22Rv1 (cell line): ENCODE measurements at regions not wholly inside any gene's neighbourhood (a gene's known extent, or its start where the extent isn't known, plus 50 kb on each side); places are given as distances from the start of the nearest gene placed in this dataset.

Experiments used
- H3K27ac ChIP-seq: fragments of 450-650 bp; 2 replicates; pipeline ENCODE4 v1.5.1; 2017
- ZFX ChIP-seq: fragments of 450-650 bp; IDR thresholded peaks from 2 replicates; pipeline ENCODE4 v1.6.1; 2017; ENCODE audit warnings: antibody characterized with exemption, borderline replicate concordance
- TF ChIP-seq, protein P1 (sequence below): fragments of 450-650 bp; IDR thresholded peaks from 2 replicates; pipeline ENCODE4 v1.5.1; 2017; ENCODE audit warnings: mild to moderate bottlenecking

DNA sequence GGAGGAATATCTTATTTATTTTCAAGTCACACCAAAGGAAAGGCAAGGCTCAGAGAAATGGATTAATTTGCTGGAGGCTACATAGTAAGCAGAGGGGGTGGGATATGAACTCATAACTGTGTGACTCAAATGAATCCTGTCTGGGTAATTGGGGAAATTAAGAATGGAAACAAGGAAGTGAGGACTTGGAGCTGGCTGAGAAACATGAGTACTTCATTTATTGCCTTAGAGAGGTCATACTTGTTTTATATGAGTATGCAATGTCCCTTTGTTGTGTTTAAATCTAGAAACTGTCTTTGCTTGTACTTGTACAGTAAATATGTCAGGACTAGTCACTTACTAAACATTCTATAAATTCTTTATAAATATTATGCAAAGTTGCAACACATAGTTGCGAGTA lies 2166.7 kb upstream of the PIK3C3 start:
- no peak overlapping the region for H3K27ac ChIP-seq
- TF ChIP-seq, protein P1, sequence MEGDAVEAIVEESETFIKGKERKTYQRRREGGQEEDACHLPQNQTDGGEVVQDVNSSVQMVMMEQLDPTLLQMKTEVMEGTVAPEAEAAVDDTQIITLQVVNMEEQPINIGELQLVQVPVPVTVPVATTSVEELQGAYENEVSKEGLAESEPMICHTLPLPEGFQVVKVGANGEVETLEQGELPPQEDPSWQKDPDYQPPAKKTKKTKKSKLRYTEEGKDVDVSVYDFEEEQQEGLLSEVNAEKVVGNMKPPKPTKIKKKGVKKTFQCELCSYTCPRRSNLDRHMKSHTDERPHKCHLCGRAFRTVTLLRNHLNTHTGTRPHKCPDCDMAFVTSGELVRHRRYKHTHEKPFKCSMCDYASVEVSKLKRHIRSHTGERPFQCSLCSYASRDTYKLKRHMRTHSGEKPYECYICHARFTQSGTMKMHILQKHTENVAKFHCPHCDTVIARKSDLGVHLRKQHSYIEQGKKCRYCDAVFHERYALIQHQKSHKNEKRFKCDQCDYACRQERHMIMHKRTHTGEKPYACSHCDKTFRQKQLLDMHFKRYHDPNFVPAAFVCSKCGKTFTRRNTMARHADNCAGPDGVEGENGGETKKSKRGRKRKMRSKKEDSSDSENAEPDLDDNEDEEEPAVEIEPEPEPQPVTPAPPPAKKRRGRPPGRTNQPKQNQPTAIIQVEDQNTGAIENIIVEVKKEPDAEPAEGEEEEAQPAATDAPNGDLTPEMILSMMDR: no peak
- no peak for TF ChIP-seq ZFX

DNA sequence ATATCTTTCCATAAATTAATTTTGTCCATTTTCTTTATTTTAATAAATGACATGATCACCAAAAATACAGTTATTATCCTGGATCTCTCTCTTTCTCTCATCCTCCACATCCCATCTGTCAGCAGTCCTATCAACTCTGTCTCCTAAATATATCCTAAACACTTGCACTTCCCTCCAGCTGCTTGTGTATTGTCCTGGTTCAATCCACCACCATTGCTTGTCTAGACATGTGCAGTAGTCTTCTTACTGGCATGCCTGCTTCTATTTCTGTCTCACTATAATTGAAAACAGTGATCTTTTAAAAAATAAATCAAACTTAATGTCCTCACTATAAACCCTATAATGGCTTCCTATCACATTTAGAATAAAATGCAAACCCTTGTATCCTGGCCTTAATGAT lies 2168.6 kb upstream of the PIK3C3 start:
- H3K27ac ChIP-seq: no peak overlapping the region
- TF ChIP-seq, protein P1: no peak
- no peak for TF ChIP-seq ZFX

DNA sequence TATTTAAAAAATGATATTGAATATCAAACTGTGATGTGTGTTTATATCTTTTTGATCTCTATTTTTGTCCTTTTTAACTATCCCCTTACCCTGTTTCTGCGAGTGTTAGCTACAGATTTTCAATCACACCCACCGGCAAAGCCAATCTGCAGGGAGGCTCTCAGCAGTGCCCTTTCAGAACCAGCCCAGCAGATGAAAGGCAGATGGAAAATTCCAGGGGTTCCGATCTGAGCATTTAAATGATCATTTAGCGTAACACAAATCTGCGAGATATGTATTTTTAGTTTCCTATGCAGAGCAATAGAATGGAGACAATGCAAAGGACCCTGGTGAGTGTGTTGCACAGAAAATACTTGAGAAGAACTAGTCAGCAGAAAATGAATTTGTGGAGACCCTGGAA lies 2170.5 kb upstream of the PIK3C3 start:
- H3K27ac ChIP-seq: no peak overlapping the region
- TF ChIP-seq, protein P1: no peak
- TF ChIP-seq ZFX: no peak

DNA sequence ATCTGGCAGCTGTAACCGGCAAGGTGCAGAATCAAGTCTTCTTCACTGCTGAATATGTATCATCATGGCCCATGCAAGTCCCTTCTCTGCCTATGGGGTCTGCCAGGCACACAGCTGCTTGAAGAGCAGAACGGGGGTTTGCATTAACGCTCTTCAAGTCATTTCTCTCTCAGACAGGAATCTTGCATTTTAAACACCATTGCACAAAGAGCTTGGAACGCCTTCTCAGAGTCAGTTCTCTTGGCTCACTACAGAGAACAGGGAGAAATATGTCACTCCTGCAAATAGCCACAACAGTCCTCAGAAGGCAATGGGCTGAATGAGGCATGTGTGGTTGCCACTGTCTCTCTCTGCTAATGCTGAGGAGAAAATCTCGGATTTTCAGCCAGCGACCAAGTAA lies 2173.5 kb upstream of the PIK3C3 start:
- H3K27ac ChIP-seq: no peak overlapping the region
- TF ChIP-seq, protein P1: no peak
- TF ChIP-seq ZFX: no peak

GRCh38 chr18:39780774-39781173 lies 2174.3 kb upstream of the PIK3C3 start:
- no peak for TF ChIP-seq ZFX
- TF ChIP-seq, protein P1: no peak
- H3K27ac ChIP-seq: no peak overlapping the region

GRCh38 chr18:39779926-39780325 lies 2175.1 kb upstream of the PIK3C3 start:
- no peak overlapping the region for H3K27ac ChIP-seq
- TF ChIP-seq ZFX: no peak
- TF ChIP-seq, protein P1: no peak

GRCh38 chr18:39776766-39777165 lies 2178.3 kb upstream of the PIK3C3 start:
- no peak overlapping the region for H3K27ac ChIP-seq
- TF ChIP-seq, protein P1: no peak
- TF ChIP-seq ZFX: no peak
